Astrocyte (in vitro differentiated cells and primary cell): ENCODE measurements at regions not wholly inside any gene's neighbourhood (a gene's known extent, or its start where the extent isn't known, plus 50 kb on each side); places are given as distances from the start of the nearest gene placed in this dataset.

ENCODE experiments used
- CTCF ChIP-seq: IDR thresholded peaks from 2 replicates; pipeline ENCODE4 v1.5.1; 2011; ENCODE audit warnings: low read depth, mild to moderate bottlenecking, inconsistent platforms, low read length, moderate library complexity; ENCODE audit not compliant: insufficient read depth
- EZH2 ChIP-seq: IDR thresholded peaks from 2 replicates; pipeline ENCODE4 v1.6.1; 2012; ENCODE audit warnings: mild to moderate bottlenecking, low read length, inconsistent platforms; ENCODE audit not compliant: insufficient read depth

GRCh38 chr3:43915546-43915945 is 224.8 kb downstream of the ABHD5 start:
- TF ChIP-seq CTCF: no peak
- TF ChIP-seq EZH2: no peak
